Breast epithelium (tissue), 3 donors: ENCODE measurements at regions not wholly inside any gene's neighbourhood (a gene's known extent, or its start where the extent isn't known, plus 50 kb on each side); places are given as distances from the start of the nearest gene placed in this dataset.

Source experiments
- POLR2A ChIP-seq: fragments of 450-650 bp; IDR thresholded peaks from one replicate; pipeline ENCODE4 v1.6.1; 2016; ENCODE audit warnings: antibody characterized with exemption, mild to moderate bottlenecking, moderate library complexity
- TF ChIP-seq, protein P1 (sequence below), 3 donors: fragments of 450-650 bp; IDR thresholded peaks; one replicate each; pipeline ENCODE4 v1.5.1; 2016 to 2017; ENCODE audit warnings: antibody characterized with exemption in 3 of 3, mild to moderate bottlenecking in 3 of 3, moderate library complexity in 3 of 3

DNA sequence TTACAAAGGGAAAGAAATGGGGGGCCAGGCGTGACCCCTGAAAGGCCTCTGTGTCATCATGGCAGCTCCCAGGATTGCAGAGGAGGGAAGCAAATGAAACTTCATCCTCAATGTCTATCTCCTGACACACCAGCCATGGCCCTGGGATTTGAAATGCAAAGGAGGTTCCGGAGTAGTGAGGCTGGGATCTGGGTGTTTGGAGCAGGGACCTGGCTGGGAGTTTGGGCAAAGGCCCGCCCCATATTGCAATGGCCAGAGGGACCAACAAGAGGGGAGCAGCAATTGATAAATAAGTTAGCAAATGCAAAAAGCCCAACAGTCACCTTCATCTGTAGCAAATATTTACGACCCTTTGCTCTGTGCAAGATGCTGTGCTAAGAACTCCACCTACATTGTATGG, 77.7 kb upstream of the CCND1 start:
- TF ChIP-seq POLR2A, result no peak
- TF ChIP-seq, protein P1, sequence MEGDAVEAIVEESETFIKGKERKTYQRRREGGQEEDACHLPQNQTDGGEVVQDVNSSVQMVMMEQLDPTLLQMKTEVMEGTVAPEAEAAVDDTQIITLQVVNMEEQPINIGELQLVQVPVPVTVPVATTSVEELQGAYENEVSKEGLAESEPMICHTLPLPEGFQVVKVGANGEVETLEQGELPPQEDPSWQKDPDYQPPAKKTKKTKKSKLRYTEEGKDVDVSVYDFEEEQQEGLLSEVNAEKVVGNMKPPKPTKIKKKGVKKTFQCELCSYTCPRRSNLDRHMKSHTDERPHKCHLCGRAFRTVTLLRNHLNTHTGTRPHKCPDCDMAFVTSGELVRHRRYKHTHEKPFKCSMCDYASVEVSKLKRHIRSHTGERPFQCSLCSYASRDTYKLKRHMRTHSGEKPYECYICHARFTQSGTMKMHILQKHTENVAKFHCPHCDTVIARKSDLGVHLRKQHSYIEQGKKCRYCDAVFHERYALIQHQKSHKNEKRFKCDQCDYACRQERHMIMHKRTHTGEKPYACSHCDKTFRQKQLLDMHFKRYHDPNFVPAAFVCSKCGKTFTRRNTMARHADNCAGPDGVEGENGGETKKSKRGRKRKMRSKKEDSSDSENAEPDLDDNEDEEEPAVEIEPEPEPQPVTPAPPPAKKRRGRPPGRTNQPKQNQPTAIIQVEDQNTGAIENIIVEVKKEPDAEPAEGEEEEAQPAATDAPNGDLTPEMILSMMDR (IDR thresholded peaks at IDR 0.05), result no peak
